ENCODE measurements at regions not wholly inside any gene's neighbourhood (a gene's known extent, or its start where the extent isn't known, plus 50 kb on each side); places are given as distances from the start of the nearest gene placed in this dataset.

DNA sequence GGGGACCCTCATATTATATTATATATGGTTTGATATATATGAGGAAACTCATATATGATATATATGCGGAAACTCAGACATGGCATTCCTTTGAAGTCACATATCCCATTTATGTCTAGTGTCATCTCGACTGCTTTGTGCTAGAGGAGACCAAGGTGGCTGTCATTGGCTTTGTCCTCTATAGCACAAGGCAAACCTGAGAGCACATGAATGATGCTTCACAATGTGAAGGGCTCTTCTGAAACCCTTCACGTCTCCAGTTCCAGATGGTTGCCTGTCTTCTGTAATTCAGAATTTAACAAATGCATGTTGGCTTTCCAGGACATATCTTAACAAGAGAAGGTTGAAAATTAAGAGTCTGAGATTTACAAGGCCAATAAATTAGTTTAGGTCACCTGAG, 303.6 kb downstream of the BARHL2 start:
- H3K9me3 Mint-ChIP-seq (ENCODE audit: insufficient read depth): no peaks in the 10 kb centered on the region

GRCh38 chr1:90412563-90412962, 304.5 kb downstream of the BARHL2 start:
- H3K4me1 Mint-ChIP-seq (ENCODE audit: low read depth): no peaks in the 10 kb centered on the region
- POLR2A ChIA-PET: no interaction called here
- CTCF ChIA-PET: no interaction called here

More for the DNA sequence above, 303.6 kb downstream of the BARHL2 start:
- CTCF ChIA-PET: no interaction called here
- ATAC-seq: no peak
- Mint-ChIP-seq H3K27me3 (ENCODE audit: low read depth) (no peaks in the 10 kb centered on the region), H3K36me3 (ENCODE audit: low read depth) (no peaks in the 10 kb centered on the region), H3K4me1 (ENCODE audit: low read depth) (no peaks in the 10 kb centered on the region), H3K27ac (no peak overlapping the region), H3K4me3 (no peak overlapping the region)
- no peak for DNase-seq
- POLR2A ChIA-PET: no interaction called here

GRCh38 chr1:90411185-90411584, 305.9 kb downstream of the BARHL2 start:
- H3K27ac Mint-ChIP-seq: no peak overlapping the region
- H3K9me3 Mint-ChIP-seq (ENCODE audit: insufficient read depth): no peaks in the 10 kb centered on the region
- POLR2A ChIA-PET: no interaction called here
- no peaks in the 10 kb centered on the region for H3K4me1 Mint-ChIP-seq (ENCODE audit: low read depth)
- DNase-seq: no peak
- no peak overlapping the region for H3K4me3 Mint-ChIP-seq
- ATAC-seq: no peak
- CTCF ChIA-PET: no interaction called here
- no peaks in the 10 kb centered on the region for H3K36me3 Mint-ChIP-seq (ENCODE audit: low read depth)
- no peaks in the 10 kb centered on the region for H3K27me3 Mint-ChIP-seq (ENCODE audit: low read depth)

More at GRCh38 chr1:90412563-90412962, 304.5 kb downstream of the BARHL2 start:
- no peak overlapping the region for H3K4me3 Mint-ChIP-seq
- H3K27ac Mint-ChIP-seq: no peak overlapping the region
- H3K27me3 Mint-ChIP-seq (ENCODE audit: low read depth): no peaks in the 10 kb centered on the region
- DNase-seq (no peak), ATAC-seq (no peak)
- H3K9me3 Mint-ChIP-seq (ENCODE audit: insufficient read depth): no peaks in the 10 kb centered on the region
- no peaks in the 10 kb centered on the region for H3K36me3 Mint-ChIP-seq (ENCODE audit: low read depth)

DNA sequence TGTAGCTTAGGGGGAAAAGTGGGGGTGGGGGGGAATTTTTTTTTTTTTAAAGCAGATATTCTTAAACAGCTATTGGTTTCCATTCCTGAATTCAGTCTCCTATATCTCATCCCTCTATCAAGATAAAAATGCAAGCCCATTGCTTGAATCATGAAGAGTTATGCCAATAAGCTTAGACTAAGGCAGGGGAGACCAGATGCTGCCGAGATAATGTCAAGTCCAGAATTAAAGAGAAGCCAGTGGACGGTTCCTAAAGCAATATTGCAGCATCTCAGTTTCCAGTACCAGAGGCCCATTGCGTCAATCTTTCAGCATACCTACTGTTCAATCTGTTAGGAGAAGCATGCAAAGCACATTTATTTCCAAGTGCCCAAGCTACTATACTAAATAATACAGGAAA, 309.4 kb downstream of the BARHL2 start:
- CTCF ChIA-PET: no interaction called here

GRCh38 chr1:90405726-90406125, 311.4 kb downstream of the BARHL2 start:
- Mint-ChIP-seq H3K36me3 (ENCODE audit: low read depth) (no peaks in the 10 kb centered on the region), H3K4me1 (ENCODE audit: low read depth) (no peaks in the 10 kb centered on the region), H3K9me3 (ENCODE audit: insufficient read depth) (no peaks in the 10 kb centered on the region), H3K27ac (no peak overlapping the region), H3K27me3 (ENCODE audit: low read depth) (peaks cover 2% of the 10 kb centered on the region), H3K4me3 (no peak overlapping the region)
- no peak for DNase-seq
- ChIA-PET CTCF (no interaction called here), POLR2A (no interaction called here)
- no peak for ATAC-seq

More for the DNA sequence above, 309.4 kb downstream of the BARHL2 start:
- peaks cover 2% of the 10 kb centered on the region for H3K27me3 Mint-ChIP-seq (ENCODE audit: low read depth)
- DNase-seq (no peak), ATAC-seq (no peak)
- no peak overlapping the region for H3K27ac Mint-ChIP-seq
- H3K36me3 Mint-ChIP-seq (ENCODE audit: low read depth): no peaks in the 10 kb centered on the region
- POLR2A ChIA-PET: no interaction called here
- H3K9me3 Mint-ChIP-seq (ENCODE audit: insufficient read depth): no peaks in the 10 kb centered on the region
- H3K4me3 Mint-ChIP-seq: no peak overlapping the region
- no peaks in the 10 kb centered on the region for H3K4me1 Mint-ChIP-seq (ENCODE audit: low read depth)

DNA sequence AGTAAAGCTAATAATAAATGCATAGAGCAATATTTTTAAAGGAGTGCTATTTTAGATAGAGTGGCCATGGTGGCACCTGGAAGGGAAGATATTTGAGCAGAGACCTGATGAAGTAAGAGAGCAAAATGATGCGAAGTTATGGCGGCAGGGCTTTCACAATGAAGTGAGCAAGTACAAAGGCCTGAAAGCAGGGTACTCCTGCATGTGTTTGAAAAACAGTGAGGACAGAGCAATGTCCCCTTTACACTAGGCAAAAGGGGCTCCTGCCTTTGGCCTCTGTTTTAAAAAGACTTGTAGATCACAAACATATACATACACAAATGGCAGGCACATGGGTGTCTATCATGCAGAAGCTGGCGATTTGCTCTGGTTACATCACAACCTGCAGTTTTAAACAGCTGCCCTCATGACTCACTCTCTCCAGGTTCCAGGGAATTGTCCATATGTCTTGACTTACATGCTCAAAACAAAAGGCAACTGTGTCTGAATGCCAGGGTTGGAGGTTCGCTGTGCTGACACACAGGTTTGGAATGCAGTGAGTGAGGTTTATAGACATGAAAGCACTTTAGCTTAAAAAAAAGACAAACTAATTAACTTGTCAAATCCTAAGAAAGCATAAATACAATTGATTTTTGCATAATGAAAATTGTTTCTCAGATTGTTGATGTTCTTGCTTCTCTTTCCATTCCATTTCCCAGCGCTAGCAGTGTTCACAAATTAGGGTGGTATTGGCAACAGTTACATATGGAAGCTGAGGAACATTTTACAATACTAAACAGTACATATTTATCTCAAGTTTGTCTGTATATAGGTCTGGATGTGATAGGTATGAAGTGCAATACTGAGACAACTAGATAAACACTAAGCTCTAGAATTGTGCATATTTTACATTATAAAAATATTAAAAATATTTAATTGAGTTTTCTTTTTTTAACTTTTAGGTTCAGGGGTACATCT, 313.9 kb downstream of the BARHL2 start:
- peaks cover 2% of the 10 kb centered on the region for H3K27me3 Mint-ChIP-seq (ENCODE audit: low read depth)
- no peaks in the 10 kb centered on the region for H3K9me3 Mint-ChIP-seq (ENCODE audit: insufficient read depth)
- no peak overlapping the region for H3K4me3 Mint-ChIP-seq
- DNase-seq (no peak), ATAC-seq (no peak)
- ChIA-PET CTCF (interaction anchor here (0.6 kb wide), 1 partner anchor 1469 kb away, joined by 3 read pairs; no protein-coding TSS in a partner anchor), POLR2A (no interaction called here)
- no peaks in the 10 kb centered on the region for H3K36me3 Mint-ChIP-seq (ENCODE audit: low read depth)
- H3K4me1 Mint-ChIP-seq (ENCODE audit: low read depth): no peaks in the 10 kb centered on the region
- H3K27ac Mint-ChIP-seq: no peak overlapping the region

- Mint-ChIP-seq H3K36me3 (ENCODE audit: low read depth) (no peaks in the 10 kb centered on the region), H3K27me3 (ENCODE audit: low read depth) (peaks cover 2% of the 10 kb centered on the region), H3K4me3 (no peak overlapping the region), H3K27ac (no peak overlapping the region), H3K9me3 (ENCODE audit: insufficient read depth) (no peaks in the 10 kb centered on the region), H3K4me1 (ENCODE audit: low read depth) (no peaks in the 10 kb centered on the region)
- POLR2A ChIA-PET: no interaction called here
- CTCF ChIA-PET: no interaction called here
- no peak for ATAC-seq
- DNase-seq: no peak
These were observed 317.0 kb downstream of the BARHL2 start for GRCh38 chr1:90400131-90400530.

DNA sequence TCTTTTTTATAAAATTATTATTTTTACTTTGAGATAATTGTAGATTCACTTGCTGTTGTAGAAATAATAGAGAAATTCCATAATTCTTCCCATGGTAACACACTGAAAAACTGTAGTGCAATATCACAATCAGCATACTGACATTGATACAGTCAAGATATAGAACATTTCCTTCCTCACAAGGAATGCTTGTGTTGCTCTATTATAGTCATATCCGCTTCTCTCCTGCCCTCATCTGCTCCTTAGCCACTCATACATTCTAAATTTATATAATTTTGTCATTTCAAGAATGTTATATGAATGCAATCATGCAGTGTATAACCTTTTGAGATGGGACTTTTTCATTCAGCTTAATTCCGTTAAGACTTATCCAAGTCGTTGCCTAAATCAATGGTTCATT, 320.2 kb downstream of the BARHL2 start:
- Mint-ChIP-seq H3K27me3 (ENCODE audit: low read depth) (no peaks in the 10 kb centered on the region), H3K4me3 (no peak overlapping the region), H3K9me3 (ENCODE audit: insufficient read depth) (no peaks in the 10 kb centered on the region), H3K4me1 (ENCODE audit: low read depth) (no peaks in the 10 kb centered on the region), H3K27ac (no peak overlapping the region), H3K36me3 (ENCODE audit: low read depth) (no peaks in the 10 kb centered on the region)
- POLR2A ChIA-PET: no interaction called here
- DNase-seq (no peak), ATAC-seq (no peak)
- CTCF ChIA-PET: no interaction called here

DNA sequence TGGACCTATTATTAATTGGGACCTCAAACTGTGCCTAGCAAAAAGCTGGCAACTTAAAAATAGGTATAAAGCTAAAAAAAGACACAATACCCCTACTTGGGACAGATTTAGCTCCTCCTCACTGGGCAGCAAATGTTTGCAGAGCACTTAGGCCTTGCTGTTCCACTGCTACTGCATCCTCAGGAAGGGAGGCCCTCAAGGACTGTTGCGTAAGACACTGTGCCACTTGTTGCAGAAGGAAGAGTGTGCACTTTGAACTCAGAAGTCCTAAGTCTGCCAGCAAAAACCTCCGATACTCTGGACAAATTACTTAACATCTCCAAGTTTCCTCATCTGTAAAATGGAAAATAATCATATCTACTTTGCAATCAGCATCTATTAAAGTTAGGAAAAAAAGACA, 322.9 kb downstream of the BARHL2 start:
- Mint-ChIP-seq H3K9me3 (ENCODE audit: insufficient read depth) (no peaks in the 10 kb centered on the region), H3K27ac (no peak overlapping the region), H3K4me1 (ENCODE audit: low read depth) (no peaks in the 10 kb centered on the region), H3K36me3 (ENCODE audit: low read depth) (no peaks in the 10 kb centered on the region), H3K27me3 (ENCODE audit: low read depth) (no peaks in the 10 kb centered on the region), H3K4me3 (no peak overlapping the region)
- CTCF ChIA-PET: no interaction called here
- POLR2A ChIA-PET: no interaction called here
- DNase-seq (no peak), ATAC-seq (no peak)

- ATAC-seq (no peak), DNase-seq (no peak)
- no peaks in the 10 kb centered on the region for H3K9me3 Mint-ChIP-seq (ENCODE audit: insufficient read depth)
- ChIA-PET POLR2A (no interaction called here), CTCF (no interaction called here)
- H3K27me3 Mint-ChIP-seq (ENCODE audit: low read depth): no peaks in the 10 kb centered on the region
- no peaks in the 10 kb centered on the region for H3K36me3 Mint-ChIP-seq (ENCODE audit: low read depth)
- H3K4me3 Mint-ChIP-seq: no peak overlapping the region
- no peaks in the 10 kb centered on the region for H3K4me1 Mint-ChIP-seq (ENCODE audit: low read depth)
- no peak overlapping the region for H3K27ac Mint-ChIP-seq
These were observed 324.1 kb downstream of the BARHL2 start for GRCh38 chr1:90393025-90393424.

- Mint-ChIP-seq H3K4me3 (no peak overlapping the region), H3K4me1 (ENCODE audit: low read depth) (no peaks in the 10 kb centered on the region), H3K9me3 (ENCODE audit: insufficient read depth) (no peaks in the 10 kb centered on the region), H3K27me3 (ENCODE audit: low read depth) (no peaks in the 10 kb centered on the region), H3K27ac (no peak overlapping the region), H3K36me3 (ENCODE audit: low read depth) (no peaks in the 10 kb centered on the region)
- CTCF ChIA-PET: no interaction called here
- DNase-seq (no peak), ATAC-seq (no peak)
- POLR2A ChIA-PET: no interaction called here
These were observed 326.0 kb downstream of the BARHL2 start for GRCh38 chr1:90391126-90391525.

GRCh38 chr1:90387805-90388204, 329.3 kb downstream of the BARHL2 start:
- no peak for DNase-seq
- Mint-ChIP-seq H3K27ac (no peak overlapping the region), H3K4me1 (ENCODE audit: low read depth) (no peaks in the 10 kb centered on the region), H3K36me3 (ENCODE audit: low read depth) (no peaks in the 10 kb centered on the region), H3K4me3 (no peak overlapping the region), H3K27me3 (ENCODE audit: low read depth) (no peaks in the 10 kb centered on the region), H3K9me3 (ENCODE audit: insufficient read depth) (no peaks in the 10 kb centered on the region)
- ChIA-PET POLR2A (no interaction called here), CTCF (no interaction called here)
- ATAC-seq: no peak
